Kidney (tissue), 13 donors: ENCODE measurements at regions not wholly inside any gene's neighbourhood (a gene's known extent, or its start where the extent isn't known, plus 50 kb on each side); places are given as distances from the start of the nearest gene placed in this dataset.

Source experiments
- DNase-seq, 5 donors: peaks; one replicate each; pipeline ENCODE4 v3.0.0-alpha.2; 2013 to 2020
- FAIRE-seq: peaks from 2 replicates; lab custom pipeline; 2012; peaks lifted over from hg19 to GRCh38; lab: Jason Lieb, UNC
- H3K27ac ChIP-seq, 2 donors: one replicate each; pipeline ENCODE4 v1.7.0; 2013; ENCODE audit warnings: low read depth in 2 of 2, low read length in 2 of 2, inconsistent platforms in 1 of 2
- H3K27me3 ChIP-seq: one replicate; pipeline ENCODE4 v1.7.1; 2013; ENCODE audit warnings: low read length, inconsistent platforms; ENCODE audit not compliant: control insufficient read depth, insufficient read depth
- H3K36me3 ChIP-seq, 3 donors: one replicate each; pipeline versions ENCODE4 v1.7.0 to v1.7.1; 2013; ENCODE audit warnings: low read length in 3 of 3, control low read depth in 1 of 3, inconsistent platforms in 1 of 3; ENCODE audit not compliant: insufficient read depth in 3 of 3, control insufficient read depth in 2 of 3
- H3K4me1 ChIP-seq, 3 donors: one replicate each; pipeline versions ENCODE4 v1.7.0 to v1.7.1; 2013; ENCODE audit warnings: low read length in 3 of 3, inconsistent platforms in 1 of 3, low read depth in 1 of 3; ENCODE audit not compliant: control insufficient read depth in 2 of 3, insufficient read depth in 2 of 3
- H3K4me3 ChIP-seq, 3 donors: one replicate each; pipeline versions ENCODE4 v1.7.0 to v1.8.1; 2013; ENCODE audit warnings: low read length in 3 of 3, control low read depth in 1 of 3, inconsistent platforms in 1 of 3
- H3K9ac ChIP-seq, 3 donors: one replicate each; pipeline versions ENCODE4 v1.7.0 to v1.7.1; 2013; ENCODE audit warnings: low read length in 3 of 3, control low read depth in 1 of 3, inconsistent platforms in 1 of 3
- H3K9me3 ChIP-seq, 3 donors: one replicate each; pipeline versions ENCODE4 v1.7.0 to v1.7.1; 2013; ENCODE audit warnings: low read length in 3 of 3, control low read depth in 1 of 3, inconsistent platforms in 1 of 3; ENCODE audit not compliant: control insufficient read depth in 2 of 3, insufficient read depth in 1 of 3
- CTCF ChIP-seq: IDR thresholded peaks from 3 replicates; pipeline ENCODE4 v1.5.1; 2012; ENCODE audit warnings: mild to moderate bottlenecking, moderate library complexity, borderline replicate concordance; ENCODE audit not compliant: insufficient read depth; ENCODE audit errors: extremely low read depth
- intact Hi-C: fragments of 100-400 bp; cut with DNase I; formaldehyde crosslinking; loops from one replicate; pipeline ENCODE4 v1.11.1; 2022
- donor health status: control.
- donor health status: control.
- donor health status: control.
- donor health status: control.
- donor health status: control.
- donor health status: DM: yes; HTN: yes; CAD: no.
- donor health status: Normal renal cell carcinoma (clear cell type).

- no peaks in the 10 kb centered on the region for H3K27me3 ChIP-seq
- intact Hi-C loops = no loop called here
- no peaks in the 10 kb centered on the region for H3K36me3 ChIP-seq
- DNase-seq (peak in 3 of 5 donors; percentile 67 to 84 (median 67)), FAIRE-seq (no peak)
- no peak for TF ChIP-seq CTCF
- no peak overlapping the region for H3K4me3 ChIP-seq
- no peaks in the 10 kb centered on the region for H3K9me3 ChIP-seq
- peak overlapping the region in 1 of 2 donors; percentile 64 for H3K27ac ChIP-seq
- no peak overlapping the region for H3K9ac ChIP-seq
- peaks cover 9 to 25% (median 9%) of the 10 kb centered on the region in 3 donors for H3K4me1 ChIP-seq
Measured at GRCh38 chr6:6751619-6752023, 163.1 kb downstream of the LY86 start.

- no peak for TF ChIP-seq CTCF
- FAIRE-seq (no peak), DNase-seq (peak in 4 of 5 donors; percentile 83 to 91 (median 85))
- no peak overlapping the region for H3K4me3 ChIP-seq
- peaks cover 9 to 25% (median 9%) of the 10 kb centered on the region in 3 donors for H3K4me1 ChIP-seq
- no peaks in the 10 kb centered on the region for H3K27me3 ChIP-seq
- intact Hi-C loops = no loop called here
- no peaks in the 10 kb centered on the region for H3K9me3 ChIP-seq
- H3K27ac ChIP-seq = peak overlapping the region in 1 of 2 donors; percentile 64
- H3K36me3 ChIP-seq = no peaks in the 10 kb centered on the region
- H3K9ac ChIP-seq = no peak overlapping the region
Measured at GRCh38 chr6:6752129-6752528, 163.6 kb downstream of the LY86 start.

GRCh38 chr6:6753301-6753700 lies 164.8 kb downstream of the LY86 start:
- no peaks in the 10 kb centered on the region for H3K36me3 ChIP-seq
- no peak for TF ChIP-seq CTCF
- H3K27me3 ChIP-seq = no peaks in the 10 kb centered on the region
- H3K27ac ChIP-seq = no peak overlapping the region
- no peak overlapping the region for H3K4me3 ChIP-seq
- no peak for FAIRE-seq
- H3K4me1 ChIP-seq = peaks cover 9 to 24% (median 9%) of the 10 kb centered on the region in 3 donors
- intact Hi-C loops = no loop called here
- DNase-seq = peak in 2 of 5 donors; percentile 64 to 67
- H3K9ac ChIP-seq = no peak overlapping the region
- no peaks in the 10 kb centered on the region for H3K9me3 ChIP-seq

GRCh38 chr6:6756526-6756925 lies 168.0 kb downstream of the LY86 start:
- intact Hi-C loops = no loop called here
- FAIRE-seq = no peak

More at GRCh38 chr6:6756526-6756925, 168.0 kb downstream of the LY86 start:
- Histone ChIP-seq H3K4me3 (no peak overlapping the region), H3K4me1 (peaks cover 11 to 17% (median 14%) of the 10 kb centered on the region in 3 donors), H3K9ac (no peak overlapping the region), H3K36me3 (no peaks in the 10 kb centered on the region), H3K27me3 (no peaks in the 10 kb centered on the region), H3K27ac (no peak overlapping the region), H3K9me3 (no peaks in the 10 kb centered on the region)
- no peak for DNase-seq
- TF ChIP-seq CTCF = no peak
